Body of pancreas (tissue), 4 donors: ENCODE measurements at regions not wholly inside any gene's neighbourhood (a gene's known extent, or its start where the extent isn't known, plus 50 kb on each side); places are given as distances from the start of the nearest gene placed in this dataset.

Experiments used
- ATAC-seq: fragments of 150-250 bp; one replicate; pipeline ENCODE4 v1.9.1; 2016
- DNase-seq, 4 donors: peaks; one replicate each; pipeline ENCODE4 v3.0.0-alpha.2; 2019
- H3K27ac ChIP-seq, 4 donors: fragments of 200-600 bp; sonication (generic); 1 replicate in 3 of 4; 2 replicates in 1 of 4; pipeline versions ENCODE4 v1.5.1 to v1.6.1; 2016 to 2019; ENCODE audit warnings: mild to moderate bottlenecking in 1 of 4, mixed read lengths in 1 of 4, moderate library complexity in 1 of 4
- H3K27me3 ChIP-seq, 2 donors: fragments of 200-600 bp; sonication (generic); one replicate each; pipeline ENCODE4 v1.6.0; 2016; ENCODE audit warnings: mild to moderate bottlenecking in 1 of 2
- H3K36me3 ChIP-seq, 2 donors: fragments of 200-600 bp; sonication (generic); replicated peaks in 1 of 2; 2 replicates each; pipeline ENCODE4 v1.5.1; 2016; ENCODE audit warnings: low read depth in 2 of 2; ENCODE audit not compliant: insufficient read depth in 1 of 2
- H3K4me1 ChIP-seq: fragments of 200-600 bp; sonication (generic); one replicate; pipeline ENCODE4 v1.6.0; 2016
- H3K4me3 ChIP-seq, 2 donors: fragments of 200-600 bp; sonication (generic); 1 replicate in 1 of 2; 2 replicates in 1 of 2; pipeline ENCODE4 v1.5.1; 2016 to 2019
- H3K9me3 ChIP-seq, 3 donors: fragments of 200-600 bp; sonication (generic); 1 replicate in 2 of 3; 2 replicates in 1 of 3; pipeline ENCODE4 v1.5.1; 2016
- POLR2A ChIP-seq, 3 donors: fragments of 450-650 bp; IDR thresholded peaks; one replicate each; pipeline ENCODE4 v1.6.1; 2016; ENCODE audit warnings: antibody characterized with exemption in 3 of 3, mild to moderate bottlenecking in 2 of 3
- WGBS, 2 donors: methylation state at CpG; one replicate each; pipeline ENCODE4 v1.1.5; 2017; 5-methylcytosine and 5-hydroxymethylcytosine counted together
- intact Hi-C: fragments of 100-400 bp; cut with DNase I; formaldehyde crosslinking; loops from one replicate; pipeline ENCODE4 v1.15.1; 2023
- TF ChIP-seq, protein P1 (sequence below), 7 experiments: fragments of 450-650 bp in 4 of 7; fragments of 200-600 bp in 3 of 7; sonication (generic) in 3 of 7; IDR thresholded peaks; one replicate each; pipeline ENCODE4 v1.5.1; 2016 to 2019; ENCODE audit warnings: antibody characterized with exemption in 7 of 7

DNA sequence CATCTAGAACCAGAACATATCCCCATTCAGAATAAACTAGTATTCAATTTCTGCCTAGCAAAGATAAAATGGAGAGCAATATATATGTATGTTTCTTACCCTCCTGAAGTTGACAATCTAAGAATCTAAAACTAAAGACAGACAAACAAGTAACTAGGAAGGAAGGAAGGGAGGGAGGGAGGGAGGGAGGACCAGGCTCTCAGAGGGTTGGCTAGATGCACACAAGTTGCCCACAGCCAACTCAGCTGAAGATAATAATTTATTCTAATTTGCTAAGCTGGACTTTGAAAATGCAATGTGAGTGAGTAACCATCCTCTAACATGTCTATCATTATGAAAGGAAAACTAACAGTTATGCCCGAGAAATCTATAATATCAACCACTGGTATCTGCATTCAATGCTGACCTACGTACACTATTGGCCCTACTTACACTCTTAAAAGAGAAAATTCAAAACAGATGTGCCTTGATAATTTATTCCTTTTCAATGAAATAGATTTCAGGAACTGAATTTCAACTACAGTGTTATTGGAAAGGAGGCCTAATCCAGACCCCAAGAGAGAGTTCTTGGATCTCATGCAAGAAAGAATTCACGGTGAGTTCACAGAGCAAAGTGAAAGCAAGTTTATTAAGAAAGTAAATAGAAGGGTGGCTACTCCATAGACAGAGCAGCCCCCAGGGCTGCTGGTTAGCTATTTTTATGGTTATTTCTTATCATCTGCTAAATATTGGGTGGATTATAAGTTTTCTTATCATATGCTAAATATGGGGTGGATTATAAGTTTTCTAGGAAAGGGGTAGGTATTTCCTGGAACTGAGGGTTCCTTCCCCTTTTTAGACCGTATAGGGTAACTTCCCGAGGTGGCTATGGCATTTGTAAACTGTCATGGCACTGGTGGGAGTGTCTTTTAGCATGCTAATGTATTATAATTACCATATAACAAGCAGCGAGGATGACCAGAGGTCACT is 288.5 kb upstream of the SLC39A10 start:
- DNase-seq, result no peak
- Histone ChIP-seq H3K4me1 (no peaks in the 10 kb centered on the region), H3K27me3 (no peaks in the 10 kb centered on the region), H3K9me3 (no peaks in the 10 kb centered on the region), H3K27ac (no peak overlapping the region), H3K36me3 (no peaks in the 10 kb centered on the region), H3K4me3 (no peak overlapping the region)
- TF ChIP-seq POLR2A (IDR thresholded peaks at IDR 0.05), result no peak
- TF ChIP-seq, protein P1, sequence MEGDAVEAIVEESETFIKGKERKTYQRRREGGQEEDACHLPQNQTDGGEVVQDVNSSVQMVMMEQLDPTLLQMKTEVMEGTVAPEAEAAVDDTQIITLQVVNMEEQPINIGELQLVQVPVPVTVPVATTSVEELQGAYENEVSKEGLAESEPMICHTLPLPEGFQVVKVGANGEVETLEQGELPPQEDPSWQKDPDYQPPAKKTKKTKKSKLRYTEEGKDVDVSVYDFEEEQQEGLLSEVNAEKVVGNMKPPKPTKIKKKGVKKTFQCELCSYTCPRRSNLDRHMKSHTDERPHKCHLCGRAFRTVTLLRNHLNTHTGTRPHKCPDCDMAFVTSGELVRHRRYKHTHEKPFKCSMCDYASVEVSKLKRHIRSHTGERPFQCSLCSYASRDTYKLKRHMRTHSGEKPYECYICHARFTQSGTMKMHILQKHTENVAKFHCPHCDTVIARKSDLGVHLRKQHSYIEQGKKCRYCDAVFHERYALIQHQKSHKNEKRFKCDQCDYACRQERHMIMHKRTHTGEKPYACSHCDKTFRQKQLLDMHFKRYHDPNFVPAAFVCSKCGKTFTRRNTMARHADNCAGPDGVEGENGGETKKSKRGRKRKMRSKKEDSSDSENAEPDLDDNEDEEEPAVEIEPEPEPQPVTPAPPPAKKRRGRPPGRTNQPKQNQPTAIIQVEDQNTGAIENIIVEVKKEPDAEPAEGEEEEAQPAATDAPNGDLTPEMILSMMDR (IDR thresholded peaks at IDR 0.05), result no peak
- intact Hi-C loops, result no loop called here
- WGBS, 2 donors, result 72 to 77% methylated on average over 6 of the region's 6 CpGs
- ATAC-seq, result no peak

DNA sequence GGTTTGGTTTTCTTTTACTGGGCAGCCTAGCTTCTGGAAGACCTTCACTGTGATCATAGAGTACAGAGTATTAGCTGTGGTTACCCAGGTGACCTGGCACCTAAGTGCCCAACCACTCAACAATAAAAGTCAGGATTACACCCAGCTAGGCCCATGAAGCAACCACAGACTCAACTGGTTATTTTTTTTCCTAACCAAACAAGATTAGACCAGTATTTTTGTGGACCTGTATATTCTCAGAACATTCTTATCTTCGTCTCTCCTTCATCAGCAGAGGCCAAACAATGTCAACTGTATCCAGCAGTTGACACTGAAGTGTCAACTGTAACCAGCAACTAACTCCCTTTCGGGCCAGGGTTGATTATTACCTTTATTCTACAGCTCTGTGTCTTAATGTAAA is 289.2 kb upstream of the SLC39A10 start:
- no peak overlapping the region for H3K27ac ChIP-seq
- H3K27me3 ChIP-seq, result no peaks in the 10 kb centered on the region
- H3K36me3 ChIP-seq, result no peaks in the 10 kb centered on the region
- TF ChIP-seq, protein P1 (IDR thresholded peaks at IDR 0.05), result no peak
- no peak for TF ChIP-seq POLR2A (IDR thresholded peaks at IDR 0.05)
- no peak for DNase-seq
- no peak overlapping the region for H3K4me3 ChIP-seq
- intact Hi-C loops, result no loop called here
- WGBS, 2 donors, result 30 to 43% methylated on average over 2 of the region's 2 CpGs
- ATAC-seq, result no peak
- no peaks in the 10 kb centered on the region for H3K9me3 ChIP-seq
- no peaks in the 10 kb centered on the region for H3K4me1 ChIP-seq

DNA sequence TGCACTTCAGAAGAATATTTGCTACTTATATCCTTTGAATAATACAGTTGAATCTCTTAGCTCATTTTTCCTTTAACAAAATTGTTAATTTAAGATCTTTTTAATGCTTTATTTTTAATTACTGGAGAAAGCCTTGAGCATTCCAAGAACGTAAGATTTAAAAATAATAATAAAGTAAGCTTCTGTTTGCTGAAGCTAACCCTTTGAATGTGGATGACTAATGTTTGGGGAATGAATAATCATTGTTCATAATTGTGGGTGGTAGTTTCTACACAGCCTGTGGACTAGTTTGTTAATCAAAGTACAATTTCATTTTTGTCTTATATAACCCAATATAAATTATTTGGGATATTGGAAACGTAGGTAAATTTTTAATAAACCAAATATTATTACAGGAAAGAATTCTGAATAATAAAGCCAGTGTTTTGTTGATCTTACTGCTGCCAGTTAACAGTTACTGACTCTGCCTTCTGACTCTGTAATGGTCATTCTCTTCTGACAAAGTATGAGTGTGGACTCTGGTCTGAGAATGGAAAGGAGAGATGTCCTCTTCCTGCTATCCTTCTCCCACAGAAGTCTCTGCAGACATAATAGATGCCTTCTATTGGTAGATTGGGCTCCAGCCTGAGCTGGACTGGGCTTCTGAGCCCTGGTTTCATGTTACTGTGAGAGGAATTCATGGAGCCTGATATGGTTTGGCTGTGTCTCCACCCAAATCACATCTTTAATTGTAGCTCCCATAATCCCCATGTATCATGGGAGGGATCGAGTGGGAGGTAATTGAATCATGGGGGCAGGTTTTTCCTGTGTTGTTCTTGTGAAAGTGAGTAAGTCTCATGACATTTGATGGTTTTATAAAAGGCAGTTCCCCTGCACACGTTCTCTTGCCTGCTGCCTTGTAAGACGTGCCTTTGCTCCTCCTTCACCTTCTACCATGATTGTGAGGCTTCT is 292.7 kb upstream of the SLC39A10 start:
- no peak for ATAC-seq

DNA sequence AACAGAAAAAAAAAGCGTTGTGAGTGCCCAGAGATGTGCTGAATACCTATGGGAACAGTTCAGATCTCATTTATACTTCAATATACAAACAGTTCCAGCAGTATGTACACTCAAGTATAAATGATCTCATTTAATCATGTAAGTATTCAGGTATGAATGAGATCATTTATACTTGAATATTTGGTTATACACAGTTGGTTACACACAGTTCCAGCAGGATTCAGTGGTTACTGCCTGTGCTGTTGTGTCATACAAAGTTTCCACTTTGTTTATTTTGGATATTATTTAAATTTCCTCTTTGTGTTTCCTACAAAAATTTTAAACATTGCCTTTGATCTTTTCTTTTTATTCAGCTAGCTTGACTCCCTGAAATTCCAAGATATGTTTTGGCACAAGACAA is 293.5 kb upstream of the SLC39A10 start:
- WGBS, 2 donors, result 39 to 52% methylated on average over 1 of the region's 1 CpG
- H3K4me3 ChIP-seq, result no peak overlapping the region
- H3K36me3 ChIP-seq, result no peaks in the 10 kb centered on the region
- no peak for DNase-seq
- no peak overlapping the region for H3K27ac ChIP-seq
- H3K4me1 ChIP-seq, result no peaks in the 10 kb centered on the region
- no peak for TF ChIP-seq POLR2A (IDR thresholded peaks at IDR 0.05)
- TF ChIP-seq, protein P1 (IDR thresholded peaks at IDR 0.05), result no peak
- intact Hi-C loops, result no loop called here
- H3K9me3 ChIP-seq, result no peaks in the 10 kb centered on the region
- ATAC-seq, result peak; percentile 27
- H3K27me3 ChIP-seq, result no peaks in the 10 kb centered on the region

More for the DNA sequence above, 292.7 kb upstream of the SLC39A10 start:
- H3K4me1 ChIP-seq, result no peaks in the 10 kb centered on the region
- no peaks in the 10 kb centered on the region for H3K9me3 ChIP-seq
- TF ChIP-seq, protein P1 (IDR thresholded peaks at IDR 0.05), result no peak
- no peaks in the 10 kb centered on the region for H3K27me3 ChIP-seq
- WGBS, 2 donors, result 45 to 57% methylated on average over 5 of the region's 5 CpGs
- H3K27ac ChIP-seq, result no peak overlapping the region
- DNase-seq, result no peak
- no peak overlapping the region for H3K4me3 ChIP-seq
- intact Hi-C loops, result no loop called here
- H3K36me3 ChIP-seq, result no peaks in the 10 kb centered on the region
